ENCODE measurements at regions not wholly inside any gene's neighbourhood (a gene's known extent, or its start where the extent isn't known, plus 50 kb on each side); places are given as distances from the start of the nearest gene placed in this dataset.

- no peak overlapping the region for H3K9ac ChIP-seq (ENCODE audit: low read length in 3 of 3)
- FAIRE-seq (no peak), DNase-seq (no peak)
- H3K27ac ChIP-seq (ENCODE audit: low read depth in 2 of 2, low read length in 2 of 2): peak overlapping the region in 1 of 2 donors; percentile 23
- intact Hi-C loops (cut with DNase I): no loop called here
- H3K9me3 ChIP-seq (ENCODE audit: control insufficient read depth in 2 of 3, insufficient read depth in 1 of 3, low read length in 3 of 3): no peaks in the 10 kb centered on the region
- peaks cover 0 to 16% (median 6%) of the 10 kb centered on the region in 3 donors for H3K4me1 ChIP-seq (ENCODE audit: control insufficient read depth in 2 of 3, insufficient read depth in 2 of 3, low read depth in 1 of 3, low read length in 3 of 3)
- no peak for TF ChIP-seq CTCF (IDR thresholded peaks at IDR 0.05; ENCODE audit: borderline replicate concordance, extremely low read depth, insufficient read depth)
- no peaks in the 10 kb centered on the region for H3K36me3 ChIP-seq (ENCODE audit: control insufficient read depth in 2 of 3, insufficient read depth in 3 of 3, low read length in 3 of 3)
- no peak overlapping the region for H3K4me3 ChIP-seq (ENCODE audit: low read length in 3 of 3)
- H3K27me3 ChIP-seq (ENCODE audit: control insufficient read depth, insufficient read depth, low read length): no peaks in the 10 kb centered on the region
These were observed 84.4 kb downstream of the SDC1 start for GRCh38 chr2:20140321-20141055.

GRCh38 chr2:20139407-20140172 lies 85.3 kb downstream of the SDC1 start:
- FAIRE-seq (no peak), DNase-seq (peak in 4 of 5 donors; percentile 72 to 80 (median 78))
- no peak for TF ChIP-seq CTCF (IDR thresholded peaks at IDR 0.05; ENCODE audit: borderline replicate concordance, extremely low read depth, insufficient read depth)
- Histone ChIP-seq H3K4me1 (ENCODE audit: control insufficient read depth in 2 of 3, insufficient read depth in 2 of 3, low read depth in 1 of 3, low read length in 3 of 3) (peaks cover 0 to 16% (median 5%) of the 10 kb centered on the region in 3 donors), H3K36me3 (ENCODE audit: control insufficient read depth in 2 of 3, insufficient read depth in 3 of 3, low read length in 3 of 3) (no peaks in the 10 kb centered on the region), H3K27ac (ENCODE audit: low read depth in 2 of 2, low read length in 2 of 2) (no peak overlapping the region), H3K9ac (ENCODE audit: low read length in 3 of 3) (no peak overlapping the region), H3K27me3 (ENCODE audit: control insufficient read depth, insufficient read depth, low read length) (no peaks in the 10 kb centered on the region), H3K4me3 (ENCODE audit: low read length in 3 of 3) (no peak overlapping the region), H3K9me3 (ENCODE audit: control insufficient read depth in 2 of 3, insufficient read depth in 1 of 3, low read length in 3 of 3) (no peaks in the 10 kb centered on the region)
- intact Hi-C loops (cut with DNase I): no loop called here

GRCh38 chr2:20138696-20139095 lies 86.2 kb downstream of the SDC1 start:
- no peak for TF ChIP-seq CTCF (IDR thresholded peaks at IDR 0.05; ENCODE audit: borderline replicate concordance, extremely low read depth, insufficient read depth)
- Histone ChIP-seq H3K9me3 (ENCODE audit: control insufficient read depth in 2 of 3, insufficient read depth in 1 of 3, low read length in 3 of 3) (no peaks in the 10 kb centered on the region), H3K27ac (ENCODE audit: low read depth in 2 of 2, low read length in 2 of 2) (no peak overlapping the region), H3K36me3 (ENCODE audit: control insufficient read depth in 2 of 3, insufficient read depth in 3 of 3, low read length in 3 of 3) (no peaks in the 10 kb centered on the region), H3K4me3 (ENCODE audit: low read length in 3 of 3) (no peak overlapping the region), H3K4me1 (ENCODE audit: control insufficient read depth in 2 of 3, insufficient read depth in 2 of 3, low read depth in 1 of 3, low read length in 3 of 3) (peaks cover 0 to 16% (median 5%) of the 10 kb centered on the region in 3 donors), H3K27me3 (ENCODE audit: control insufficient read depth, insufficient read depth, low read length) (no peaks in the 10 kb centered on the region), H3K9ac (ENCODE audit: low read length in 3 of 3) (no peak overlapping the region)
- intact Hi-C loops (cut with DNase I): no loop called here
- FAIRE-seq (no peak), DNase-seq (no peak)

Data from kidney (tissue), 13 donors.